Mucosa of stomach (tissue), 1 donor: ENCODE measurements at regions not wholly inside any gene's neighbourhood (a gene's known extent, or its start where the extent isn't known, plus 50 kb on each side); places are given as distances from the start of the nearest gene placed in this dataset.

Experiments
- H3K27me3 ChIP-seq: one replicate; pipeline ENCODE4 v1.7.0; 2013; ENCODE audit warnings: mild to moderate bottlenecking, low read length; ENCODE audit not compliant: control insufficient read depth, insufficient read depth
- H3K36me3 ChIP-seq: one replicate; pipeline ENCODE4 v1.7.0; 2013; ENCODE audit warnings: low read length; ENCODE audit not compliant: control insufficient read depth, insufficient read depth
- H3K4me1 ChIP-seq: one replicate; pipeline ENCODE4 v1.7.0; 2013; ENCODE audit warnings: mild to moderate bottlenecking, low read length; ENCODE audit not compliant: control insufficient read depth, insufficient read depth
- H3K4me3 ChIP-seq: one replicate; pipeline ENCODE4 v1.7.0; 2013; ENCODE audit warnings: low read length
- H3K9ac ChIP-seq: one replicate; pipeline ENCODE4 v1.7.0; 2013; ENCODE audit warnings: mild to moderate bottlenecking, low read length, moderate library complexity
- H3K9me3 ChIP-seq: one replicate; pipeline ENCODE4 v1.7.0; 2013; ENCODE audit warnings: mild to moderate bottlenecking, low read length, moderate library complexity; ENCODE audit not compliant: control insufficient read depth
- donor health status: Pancreatic carcinoma.

DNA sequence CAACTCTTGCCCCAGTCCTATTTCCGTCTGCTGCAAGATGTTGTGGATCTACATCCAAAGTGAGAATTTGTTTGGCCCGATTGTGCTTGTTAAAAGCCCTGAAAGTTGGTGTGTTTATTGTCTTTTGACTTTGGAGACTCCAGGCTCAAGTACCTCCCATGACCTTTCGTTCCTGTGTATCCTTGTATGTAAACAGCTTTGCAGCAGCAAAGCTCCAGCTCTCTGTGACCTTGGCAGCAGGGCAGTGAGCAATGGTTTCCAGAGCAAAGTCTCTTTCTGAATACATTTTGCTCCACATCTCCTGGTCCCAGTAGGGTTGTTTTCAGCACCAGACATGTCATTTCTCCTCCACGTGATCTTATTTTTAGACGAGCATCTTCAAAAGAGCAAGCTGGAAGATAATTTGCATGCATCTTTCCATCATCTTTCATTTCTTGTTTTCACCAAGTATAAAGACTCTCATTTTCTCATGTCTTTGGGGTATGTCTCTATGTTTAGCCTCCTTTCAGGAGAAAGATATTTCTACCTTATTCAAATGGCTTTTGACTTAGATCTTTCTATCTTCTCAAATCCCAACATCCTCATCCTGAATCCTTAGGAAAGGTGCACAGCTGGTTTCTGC lies 68.1 kb upstream of the ERCC6L2 start:
- H3K27me3 ChIP-seq = no peaks in the 10 kb centered on the region
- H3K9ac ChIP-seq = no peak overlapping the region
- no peaks in the 10 kb centered on the region for H3K36me3 ChIP-seq
- no peaks in the 10 kb centered on the region for H3K4me1 ChIP-seq
- H3K9me3 ChIP-seq = no peaks in the 10 kb centered on the region
- no peak overlapping the region for H3K4me3 ChIP-seq

DNA sequence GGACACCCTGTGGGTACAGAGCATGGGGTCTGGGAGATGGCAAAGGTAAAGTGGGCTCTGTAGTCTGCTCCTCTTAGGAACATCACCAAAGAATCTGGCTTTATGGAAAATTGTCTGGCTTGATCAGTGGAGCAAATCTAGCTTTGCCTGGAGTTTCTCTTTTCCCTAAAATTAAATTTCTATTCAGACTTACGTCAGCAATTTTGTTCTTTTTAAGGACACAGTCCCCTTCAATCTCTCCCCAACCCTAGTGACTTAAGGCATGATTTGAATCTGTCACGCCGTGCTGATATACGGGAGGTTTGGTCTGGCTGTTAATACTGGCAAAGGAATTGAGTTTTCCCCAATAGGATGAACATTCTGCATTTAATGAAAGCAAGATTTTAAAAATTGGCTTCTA lies 72.3 kb upstream of the ERCC6L2 start:
- Histone ChIP-seq H3K9ac (no peak overlapping the region), H3K4me1 (no peaks in the 10 kb centered on the region), H3K27me3 (no peaks in the 10 kb centered on the region), H3K36me3 (no peaks in the 10 kb centered on the region), H3K9me3 (no peaks in the 10 kb centered on the region), H3K4me3 (no peak overlapping the region)

- no peaks in the 10 kb centered on the region for H3K4me1 ChIP-seq
- no peaks in the 10 kb centered on the region for H3K27me3 ChIP-seq
Observed at GRCh38 chr9:95801797-95802196, 73.7 kb upstream of the ERCC6L2 start.

DNA sequence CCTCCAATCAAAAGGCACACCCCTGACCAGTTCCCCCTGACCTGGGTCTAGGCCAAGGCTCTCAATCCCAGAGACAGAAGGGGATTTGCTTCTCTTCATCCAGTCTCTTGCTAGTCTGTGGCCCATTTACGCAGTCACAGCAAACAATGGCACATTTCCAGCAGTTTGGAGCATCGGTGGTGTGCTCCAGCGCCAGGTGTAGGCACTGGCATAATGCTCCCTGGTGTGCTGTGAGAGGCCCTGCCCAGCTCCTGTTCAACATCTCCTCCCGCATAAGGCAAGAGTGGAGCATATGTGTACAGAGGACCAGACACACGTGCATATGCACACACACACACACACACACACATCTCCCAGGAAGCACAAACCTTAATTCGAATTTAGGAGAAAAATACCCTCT lies 79.5 kb upstream of the ERCC6L2 start:
- no peaks in the 10 kb centered on the region for H3K27me3 ChIP-seq
- H3K4me1 ChIP-seq = no peaks in the 10 kb centered on the region
- H3K36me3 ChIP-seq = no peaks in the 10 kb centered on the region
- no peak overlapping the region for H3K4me3 ChIP-seq
- H3K9me3 ChIP-seq = no peaks in the 10 kb centered on the region
- H3K9ac ChIP-seq = no peak overlapping the region

More at GRCh38 chr9:95801797-95802196, 73.7 kb upstream of the ERCC6L2 start:
- no peaks in the 10 kb centered on the region for H3K36me3 ChIP-seq
- no peak overlapping the region for H3K4me3 ChIP-seq
- no peaks in the 10 kb centered on the region for H3K9me3 ChIP-seq
- H3K9ac ChIP-seq = no peak overlapping the region

DNA sequence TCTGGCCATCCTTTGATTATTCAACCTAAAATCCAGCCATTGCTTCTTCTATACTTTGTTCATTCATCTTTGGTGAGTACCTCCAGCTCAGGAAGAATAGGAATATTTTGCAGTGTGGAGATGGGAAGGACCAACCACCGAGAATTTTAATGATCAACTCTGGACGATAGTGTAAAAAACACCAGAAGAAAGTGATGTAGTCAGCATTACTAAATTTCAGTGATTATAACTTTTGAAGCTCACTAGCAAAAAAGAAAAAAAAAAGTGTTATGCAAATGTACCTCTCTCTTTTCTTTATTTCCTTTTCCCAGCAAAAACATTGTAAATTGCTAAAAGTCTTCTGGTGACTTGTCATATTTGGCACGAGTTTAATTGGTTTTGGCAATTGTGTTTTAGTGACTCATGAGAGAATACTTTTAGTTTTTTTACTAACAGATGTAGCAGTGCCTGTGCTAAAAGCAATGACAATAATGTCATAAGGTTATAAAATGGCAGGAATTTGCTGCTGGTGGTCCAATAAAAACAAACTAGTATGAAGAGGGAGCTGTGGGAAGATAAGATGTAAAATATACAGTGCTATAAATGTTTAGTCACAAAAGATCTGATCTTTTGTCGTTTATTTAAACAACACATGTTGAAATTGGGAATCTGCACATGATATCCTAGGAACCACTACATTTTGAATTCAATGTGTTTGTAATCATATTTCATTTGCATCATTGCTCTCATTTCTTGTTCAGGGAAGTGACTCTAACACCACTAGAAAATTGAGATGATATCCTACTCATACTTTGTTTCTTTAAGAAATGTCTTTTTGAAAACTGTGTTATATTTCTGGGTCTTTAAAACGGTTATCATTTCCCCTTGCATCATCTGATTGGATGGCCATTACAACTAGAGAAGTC lies 81.3 kb upstream of the ERCC6L2 start:
- no peaks in the 10 kb centered on the region for H3K9me3 ChIP-seq

GRCh38 chr9:95791695-95792094 lies 83.8 kb upstream of the ERCC6L2 start:
- Histone ChIP-seq H3K9ac (no peak overlapping the region), H3K4me3 (no peak overlapping the region), H3K27me3 (no peaks in the 10 kb centered on the region), H3K36me3 (no peaks in the 10 kb centered on the region), H3K9me3 (no peaks in the 10 kb centered on the region), H3K4me1 (no peaks in the 10 kb centered on the region)

More for the DNA sequence above, 81.3 kb upstream of the ERCC6L2 start:
- Histone ChIP-seq H3K9ac (no peak overlapping the region), H3K4me1 (no peaks in the 10 kb centered on the region), H3K27me3 (no peaks in the 10 kb centered on the region), H3K4me3 (no peak overlapping the region), H3K36me3 (no peaks in the 10 kb centered on the region)

DNA sequence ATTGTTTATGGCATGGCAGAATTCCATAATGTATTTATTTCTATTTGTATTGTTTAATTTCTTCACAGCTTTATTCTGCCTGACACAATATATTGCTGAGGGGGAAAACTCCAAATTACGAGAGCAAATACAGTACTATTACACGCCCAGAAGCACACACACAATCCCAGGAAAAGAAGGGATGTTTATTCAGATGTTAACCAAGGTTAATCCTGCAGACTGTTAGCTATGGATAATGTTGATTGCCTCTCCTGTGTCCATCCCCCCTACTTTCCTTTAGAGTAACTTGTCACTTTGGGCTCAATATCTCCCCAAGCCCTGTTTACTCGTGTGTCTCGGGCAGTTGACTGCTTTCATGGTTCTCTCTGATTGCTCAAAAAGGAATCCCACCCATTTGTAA lies 84.2 kb upstream of the ERCC6L2 start:
- Histone ChIP-seq H3K9me3 (no peaks in the 10 kb centered on the region), H3K4me1 (no peaks in the 10 kb centered on the region), H3K4me3 (no peak overlapping the region), H3K9ac (no peak overlapping the region), H3K27me3 (no peaks in the 10 kb centered on the region), H3K36me3 (no peaks in the 10 kb centered on the region)

- Histone ChIP-seq H3K9me3 (no peaks in the 10 kb centered on the region), H3K36me3 (no peaks in the 10 kb centered on the region), H3K9ac (no peak overlapping the region), H3K4me1 (no peaks in the 10 kb centered on the region), H3K4me3 (no peak overlapping the region), H3K27me3 (no peaks in the 10 kb centered on the region)
Observed at GRCh38 chr9:95788521-95788991, 86.9 kb upstream of the ERCC6L2 start.

DNA sequence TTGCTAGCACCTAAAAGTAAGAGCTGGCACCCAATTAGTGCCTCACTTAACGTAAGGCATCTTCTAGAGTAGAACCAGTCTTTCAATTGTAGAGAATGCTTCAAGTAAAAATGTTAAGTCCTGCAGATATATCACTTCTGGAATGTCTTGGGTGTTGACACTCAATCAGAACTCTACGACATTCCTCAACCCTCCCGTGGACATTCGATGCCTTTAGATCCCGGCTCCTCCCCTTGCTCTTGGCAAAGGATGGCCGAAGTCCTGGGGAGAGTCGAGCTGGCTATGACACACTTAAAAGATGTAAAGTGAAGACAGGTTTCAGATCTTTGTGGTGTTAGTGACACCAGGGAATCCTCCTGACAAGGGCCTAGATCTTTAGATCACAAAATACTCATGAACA lies 87.5 kb upstream of the ERCC6L2 start:
- H3K4me1 ChIP-seq = no peaks in the 10 kb centered on the region
- no peak overlapping the region for H3K4me3 ChIP-seq
- no peaks in the 10 kb centered on the region for H3K27me3 ChIP-seq
- no peak overlapping the region for H3K9ac ChIP-seq
- H3K36me3 ChIP-seq = no peaks in the 10 kb centered on the region
- H3K9me3 ChIP-seq = no peaks in the 10 kb centered on the region

DNA sequence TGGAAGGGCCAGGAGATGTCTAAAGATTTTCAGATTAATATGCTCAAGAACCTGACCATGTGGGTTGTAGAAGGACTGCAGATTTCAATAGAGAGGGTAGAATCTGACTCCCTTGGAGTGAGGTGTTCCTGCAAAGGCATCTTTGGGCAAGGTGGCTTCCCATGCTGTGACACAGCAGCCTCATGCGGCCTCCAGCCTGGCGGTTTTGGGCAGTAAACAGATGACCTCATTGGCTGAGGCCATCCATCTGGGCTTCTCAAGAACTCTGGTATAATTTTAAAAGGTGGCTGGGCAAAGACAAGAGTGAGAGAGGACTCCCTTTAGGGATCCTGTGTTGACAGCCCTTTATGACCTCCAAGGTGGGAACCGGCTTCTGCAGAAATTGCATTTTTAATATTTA lies 90.3 kb upstream of the ERCC6L2 start:
- H3K27me3 ChIP-seq = no peaks in the 10 kb centered on the region
- no peaks in the 10 kb centered on the region for H3K4me1 ChIP-seq
- no peak overlapping the region for H3K9ac ChIP-seq
- H3K36me3 ChIP-seq = no peaks in the 10 kb centered on the region
- H3K9me3 ChIP-seq = no peaks in the 10 kb centered on the region
- no peak overlapping the region for H3K4me3 ChIP-seq

DNA sequence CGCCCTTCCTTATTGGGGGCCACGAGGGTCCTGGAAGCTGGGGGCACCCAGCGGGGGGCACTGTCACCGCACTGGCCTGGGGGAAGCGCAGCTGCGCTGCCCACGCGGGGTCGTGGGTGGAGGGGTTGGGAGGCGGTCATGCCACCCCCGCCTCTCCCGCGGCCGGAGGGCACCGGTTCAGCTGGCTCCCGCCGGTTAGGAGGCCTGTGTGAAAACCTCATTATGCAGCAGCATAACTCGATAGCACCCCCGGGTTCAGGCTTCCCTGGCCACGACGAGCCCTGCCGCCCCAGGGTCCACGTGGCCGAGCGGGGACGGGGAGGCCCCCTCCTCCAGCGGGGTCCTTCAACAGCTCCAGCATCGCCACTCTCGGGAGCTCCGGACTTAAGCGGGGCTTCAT lies 91.2 kb upstream of the ERCC6L2 start:
- Histone ChIP-seq H3K4me3 (no peak overlapping the region), H3K9ac (no peak overlapping the region), H3K4me1 (no peaks in the 10 kb centered on the region), H3K9me3 (no peaks in the 10 kb centered on the region), H3K27me3 (no peaks in the 10 kb centered on the region), H3K36me3 (no peaks in the 10 kb centered on the region)

- Histone ChIP-seq H3K9ac (no peak overlapping the region), H3K36me3 (no peaks in the 10 kb centered on the region), H3K4me3 (no peak overlapping the region), H3K9me3 (no peaks in the 10 kb centered on the region), H3K27me3 (no peaks in the 10 kb centered on the region), H3K4me1 (no peaks in the 10 kb centered on the region)
Observed at GRCh38 chr9:95783426-95783975, 92.0 kb upstream of the ERCC6L2 start.
